HEK293T (cell line): ENCODE measurements at regions not wholly inside any gene's neighbourhood (a gene's known extent, or its start where the extent isn't known, plus 50 kb on each side); places are given as distances from the start of the nearest gene placed in this dataset.

Experiments used
- BHLHE40 ChIP-seq: fragments of 450-650 bp; IDR thresholded peaks from 2 replicates; pipeline ENCODE4 v1.6.1; 2016; ENCODE audit warnings: mild to moderate bottlenecking, moderate library complexity, borderline replicate concordance
- CTBP1 ChIP-seq: fragments of 450-650 bp; IDR thresholded peaks from 2 replicates; pipeline ENCODE4 v1.6.1; 2016; ENCODE audit warnings: borderline replicate concordance
- ELF4 ChIP-seq: fragments of 450-650 bp; IDR thresholded peaks from 2 replicates; pipeline ENCODE4 v1.6.1; 2017; ENCODE audit warnings: antibody characterized with exemption
- FOXA1 ChIP-seq: fragments of 450-650 bp; IDR thresholded peaks from 2 replicates; pipeline ENCODE4 v1.6.1; 2016; ENCODE audit warnings: mild to moderate bottlenecking
- FOXK2 ChIP-seq: fragments of 450-650 bp; IDR thresholded peaks from 2 replicates; pipeline ENCODE4 v1.6.1; 2016; ENCODE audit warnings: mild to moderate bottlenecking
- FOXM1 ChIP-seq: fragments of 450-650 bp; IDR thresholded peaks from 2 replicates; pipeline ENCODE4 v1.6.1; 2017; ENCODE audit warnings: mild to moderate bottlenecking, borderline replicate concordance
- NFRKB ChIP-seq: fragments of 450-650 bp; IDR thresholded peaks from 2 replicates; pipeline ENCODE4 v1.6.1; 2016; ENCODE audit warnings: mild to moderate bottlenecking, moderate library complexity
- PKNOX1 ChIP-seq: fragments of 450-650 bp; IDR thresholded peaks from 2 replicates; pipeline ENCODE4 v1.6.1; 2016
- SP1 ChIP-seq: fragments of 450-650 bp; IDR thresholded peaks from 2 replicates; pipeline ENCODE4 v1.6.1; 2017
- TARDBP ChIP-seq: fragments of 450-650 bp; IDR thresholded peaks from 2 replicates; pipeline ENCODE4 v1.6.1; 2016
- ZNF384 ChIP-seq: fragments of 450-650 bp; IDR thresholded peaks from 2 replicates; pipeline ENCODE4 v1.6.1; 2016

- TF ChIP-seq NFRKB (no peak), CTBP1 (no peak), FOXA1 (no peak), FOXK2 (no peak), FOXM1 (no peak), BHLHE40 (no peak), ELF4 (no peak), PKNOX1 (no peak), TARDBP (no peak), SP1 (no peak), ZNF384 (no peak)
These were observed 133.0 kb upstream of the SLC14A2 start for GRCh38 chr18:45482286-45482685.
